Stimulated activated memory B cell treated with anti-CD40 and anti-IgM and Interleukin-4, amounts not matched to agents 10 μg/mL and 1 μg/mL and 100 μg/mL, for 72 hours (primary cell): ENCODE measurements at regions not wholly inside any gene's neighbourhood (a gene's known extent, or its start where the extent isn't known, plus 50 kb on each side); places are given as distances from the start of the nearest gene placed in this dataset.

Experiments used
- ATAC-seq: fragments of 150-1000 bp; cut with Tn5 transposase; 2 replicates; pipeline ENCODE4 v1.10.0; 2021
- H3K27ac Mint-ChIP-seq: one replicate; pipeline ENCODE4 v1.8.0; 2022; ENCODE audit warnings: mild to moderate bottlenecking, mixed read lengths
- H3K27me3 Mint-ChIP-seq: one replicate; pipeline ENCODE4 v1.8.0; 2022; ENCODE audit warnings: mixed read lengths
- H3K36me3 Mint-ChIP-seq: one replicate; pipeline ENCODE4 v1.8.0; 2022; ENCODE audit warnings: mixed read lengths
- H3K4me1 Mint-ChIP-seq: one replicate; pipeline ENCODE4 v1.8.0; 2022; ENCODE audit warnings: mixed read lengths
- H3K4me3 Mint-ChIP-seq: one replicate; pipeline ENCODE4 v1.8.0; 2022; ENCODE audit warnings: mild to moderate bottlenecking, moderate library complexity, mixed read lengths
- H3K9me3 Mint-ChIP-seq: one replicate; pipeline ENCODE4 v1.8.0; 2022; ENCODE audit warnings: mixed read lengths

- Mint-ChIP-seq H3K4me1 (no peaks in the 10 kb centered on the region), H3K9me3 (peaks cover 12% of the 10 kb centered on the region), H3K27me3 (peaks cover 24% of the 10 kb centered on the region), H3K4me3 (no peak overlapping the region), H3K27ac (no peak overlapping the region), H3K36me3 (peaks cover 15% of the 10 kb centered on the region)
- no peak for ATAC-seq
Measured at GRCh38 chr13:74388626-74389025, 254.4 kb upstream of the KLF12 start.

DNA sequence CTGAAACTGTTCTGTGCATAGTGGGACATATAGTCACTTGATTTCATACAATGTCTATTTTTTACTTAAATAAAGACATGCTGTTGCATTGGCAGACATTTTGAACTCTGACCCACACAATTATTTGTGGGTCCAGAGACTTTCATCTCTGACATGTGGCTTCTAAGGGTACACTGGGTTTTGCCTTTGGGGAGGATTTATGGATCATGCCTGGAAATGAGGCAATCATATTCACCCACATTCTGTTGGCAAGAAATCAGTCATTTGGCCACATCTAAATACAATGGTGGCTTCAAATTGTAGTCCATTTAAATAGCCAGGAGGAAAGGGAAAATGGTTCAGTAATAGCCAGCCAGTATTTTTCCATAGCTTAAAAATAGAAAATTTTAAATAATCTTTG is 238.3 kb upstream of the KLF12 start:
- no peaks in the 10 kb centered on the region for H3K36me3 Mint-ChIP-seq
- no peaks in the 10 kb centered on the region for H3K4me1 Mint-ChIP-seq
- H3K27me3 Mint-ChIP-seq = no peaks in the 10 kb centered on the region
- no peak overlapping the region for H3K4me3 Mint-ChIP-seq
- H3K9me3 Mint-ChIP-seq = no peaks in the 10 kb centered on the region
- ATAC-seq = no peak
- no peak overlapping the region for H3K27ac Mint-ChIP-seq

GRCh38 chr13:74367193-74367592 is 233.0 kb upstream of the KLF12 start:
- H3K27me3 Mint-ChIP-seq = no peaks in the 10 kb centered on the region
- H3K27ac Mint-ChIP-seq = no peak overlapping the region
- H3K4me1 Mint-ChIP-seq = no peaks in the 10 kb centered on the region
- no peaks in the 10 kb centered on the region for H3K36me3 Mint-ChIP-seq
- H3K4me3 Mint-ChIP-seq = no peak overlapping the region
- peaks cover 3% of the 10 kb centered on the region for H3K9me3 Mint-ChIP-seq
- ATAC-seq = no peak

DNA sequence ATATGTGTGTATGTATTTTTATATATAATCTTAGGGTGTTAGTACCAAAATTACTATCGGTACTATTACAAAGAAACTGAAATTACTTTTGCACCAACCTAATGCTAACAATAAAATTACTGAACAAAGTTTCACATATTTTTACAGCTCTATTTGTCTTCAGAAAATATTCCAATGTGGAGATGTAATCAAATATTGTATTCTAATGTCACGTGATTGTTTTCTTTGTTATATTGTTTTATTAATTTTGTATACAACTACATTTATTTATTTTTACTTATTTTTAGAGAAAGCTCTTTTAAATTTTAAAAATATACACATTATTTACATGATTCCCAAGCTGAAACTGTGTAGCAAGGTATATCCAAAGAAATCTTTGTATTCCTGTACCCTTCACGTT is 227.1 kb upstream of the KLF12 start:
- Mint-ChIP-seq H3K27ac (no peak overlapping the region), H3K9me3 (no peaks in the 10 kb centered on the region), H3K4me1 (no peaks in the 10 kb centered on the region), H3K27me3 (no peaks in the 10 kb centered on the region), H3K36me3 (no peaks in the 10 kb centered on the region), H3K4me3 (no peak overlapping the region)
- ATAC-seq = no peak

DNA sequence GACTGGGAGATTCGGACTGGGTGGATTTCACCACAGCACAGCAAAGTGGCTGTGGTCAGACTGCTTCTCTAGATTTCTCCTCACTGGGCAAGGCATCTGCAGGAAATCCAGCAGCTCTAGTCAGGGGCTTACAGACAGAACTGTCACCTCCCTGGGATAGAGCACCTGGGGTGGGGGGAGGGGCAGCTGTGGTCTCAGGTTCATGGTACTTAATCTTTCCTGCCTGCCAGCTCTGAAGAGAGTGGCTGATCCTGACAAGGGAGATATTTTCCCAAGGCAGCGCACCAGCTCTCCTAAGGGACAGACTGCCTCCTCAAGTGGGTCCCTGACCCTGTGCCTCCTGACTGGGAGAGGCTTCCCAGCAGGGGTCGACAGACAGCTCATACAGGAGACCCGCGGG is 212.8 kb upstream of the KLF12 start:
- Mint-ChIP-seq H3K27me3 (peaks cover 61% of the 10 kb centered on the region), H3K27ac (no peak overlapping the region), H3K36me3 (peaks cover 10% of the 10 kb centered on the region), H3K9me3 (peaks cover 7% of the 10 kb centered on the region), H3K4me3 (no peak overlapping the region), H3K4me1 (no peaks in the 10 kb centered on the region)
- ATAC-seq = no peak

- no peak overlapping the region for H3K27ac Mint-ChIP-seq
- H3K9me3 Mint-ChIP-seq = peaks cover 2% of the 10 kb centered on the region
- no peaks in the 10 kb centered on the region for H3K4me1 Mint-ChIP-seq
- no peaks in the 10 kb centered on the region for H3K36me3 Mint-ChIP-seq
- no peak overlapping the region for H3K4me3 Mint-ChIP-seq
- H3K27me3 Mint-ChIP-seq = peaks cover 6% of the 10 kb centered on the region
- no peak for ATAC-seq
Measured at GRCh38 chr13:74338341-74338740, 204.1 kb upstream of the KLF12 start.

DNA sequence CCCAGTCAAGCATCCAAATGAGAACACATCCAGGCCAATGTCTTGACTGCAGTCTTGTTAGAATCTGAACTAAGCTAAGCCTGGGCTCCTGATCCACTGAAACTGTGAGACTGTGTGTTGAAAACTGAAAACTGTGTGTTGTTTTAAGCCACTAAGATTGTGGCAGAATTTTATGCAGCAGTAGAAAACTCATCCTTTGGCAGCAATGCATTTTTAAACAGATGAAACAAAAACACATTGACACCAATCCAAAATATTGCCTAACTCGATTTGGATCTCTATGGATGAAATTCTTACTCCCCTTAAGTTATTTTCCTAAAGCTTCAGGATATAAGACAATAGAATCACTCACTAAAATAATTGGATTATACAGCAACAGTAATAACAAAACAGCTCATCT is 202.3 kb upstream of the KLF12 start:
- H3K36me3 Mint-ChIP-seq = no peaks in the 10 kb centered on the region
- H3K27me3 Mint-ChIP-seq = no peaks in the 10 kb centered on the region
- no peaks in the 10 kb centered on the region for H3K4me1 Mint-ChIP-seq
- no peaks in the 10 kb centered on the region for H3K9me3 Mint-ChIP-seq
- H3K4me3 Mint-ChIP-seq = no peak overlapping the region
- H3K27ac Mint-ChIP-seq = no peak overlapping the region
- ATAC-seq = no peak

- Mint-ChIP-seq H3K27me3 (no peaks in the 10 kb centered on the region), H3K27ac (no peak overlapping the region), H3K4me3 (no peak overlapping the region), H3K36me3 (no peaks in the 10 kb centered on the region), H3K4me1 (no peaks in the 10 kb centered on the region), H3K9me3 (no peaks in the 10 kb centered on the region)
- no peak for ATAC-seq
Measured at GRCh38 chr13:74335370-74335769, 201.2 kb upstream of the KLF12 start.

DNA sequence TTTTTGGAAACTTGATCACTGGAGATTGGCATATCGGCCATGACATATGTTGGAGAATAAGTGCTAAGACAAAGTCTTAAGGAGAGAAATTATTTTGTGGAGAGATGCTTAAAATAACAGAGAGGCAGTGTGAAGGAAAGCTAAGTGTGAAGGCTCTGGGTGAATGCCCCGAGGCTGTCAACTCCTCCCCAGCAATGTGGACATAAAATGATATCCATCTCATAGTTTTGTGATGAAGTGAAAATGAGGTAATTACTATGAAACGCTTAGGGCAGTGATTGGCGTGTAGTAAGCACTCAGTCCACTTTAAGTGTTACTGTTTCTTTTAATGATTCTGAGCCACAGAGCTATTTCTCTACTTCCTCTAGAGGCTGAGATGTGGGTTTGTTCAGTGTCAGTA is 195.8 kb upstream of the KLF12 start:
- Mint-ChIP-seq H3K27me3 (peaks cover 11% of the 10 kb centered on the region), H3K4me3 (no peak overlapping the region)

GRCh38 chr13:74325106-74325505 is 190.9 kb upstream of the KLF12 start:
- ATAC-seq = no peak
- H3K27ac Mint-ChIP-seq = no peak overlapping the region
- H3K27me3 Mint-ChIP-seq = peaks cover 11% of the 10 kb centered on the region
- no peaks in the 10 kb centered on the region for H3K9me3 Mint-ChIP-seq
- no peak overlapping the region for H3K4me3 Mint-ChIP-seq
- no peaks in the 10 kb centered on the region for H3K36me3 Mint-ChIP-seq
- H3K4me1 Mint-ChIP-seq = no peaks in the 10 kb centered on the region

More for the DNA sequence above, 195.8 kb upstream of the KLF12 start:
- no peaks in the 10 kb centered on the region for H3K4me1 Mint-ChIP-seq
- H3K36me3 Mint-ChIP-seq = no peaks in the 10 kb centered on the region
- ATAC-seq = no peak
- no peak overlapping the region for H3K27ac Mint-ChIP-seq
- no peaks in the 10 kb centered on the region for H3K9me3 Mint-ChIP-seq

- no peak for ATAC-seq
- H3K4me1 Mint-ChIP-seq = no peaks in the 10 kb centered on the region
- H3K27ac Mint-ChIP-seq = no peak overlapping the region
- no peaks in the 10 kb centered on the region for H3K36me3 Mint-ChIP-seq
- H3K4me3 Mint-ChIP-seq = no peak overlapping the region
- peaks cover 7% of the 10 kb centered on the region for H3K27me3 Mint-ChIP-seq
- no peaks in the 10 kb centered on the region for H3K9me3 Mint-ChIP-seq
Measured at GRCh38 chr13:74324338-74324737, 190.1 kb upstream of the KLF12 start.

GRCh38 chr13:74322562-74322961 is 188.4 kb upstream of the KLF12 start:
- no peak for ATAC-seq
- H3K27ac Mint-ChIP-seq = no peak overlapping the region
- no peak overlapping the region for H3K4me3 Mint-ChIP-seq
- no peaks in the 10 kb centered on the region for H3K4me1 Mint-ChIP-seq
- H3K27me3 Mint-ChIP-seq = no peaks in the 10 kb centered on the region
- H3K9me3 Mint-ChIP-seq = no peaks in the 10 kb centered on the region
- H3K36me3 Mint-ChIP-seq = no peaks in the 10 kb centered on the region

GRCh38 chr13:74320282-74320681 is 186.1 kb upstream of the KLF12 start:
- no peak for ATAC-seq
- H3K27me3 Mint-ChIP-seq = peaks cover 6% of the 10 kb centered on the region
- H3K36me3 Mint-ChIP-seq = no peaks in the 10 kb centered on the region
- no peaks in the 10 kb centered on the region for H3K9me3 Mint-ChIP-seq
- no peak overlapping the region for H3K27ac Mint-ChIP-seq
- no peak overlapping the region for H3K4me3 Mint-ChIP-seq
- no peaks in the 10 kb centered on the region for H3K4me1 Mint-ChIP-seq

GRCh38 chr13:74316547-74316946 is 182.3 kb upstream of the KLF12 start:
- no peak overlapping the region for H3K27ac Mint-ChIP-seq
- peaks cover 5% of the 10 kb centered on the region for H3K9me3 Mint-ChIP-seq
- no peak overlapping the region for H3K4me3 Mint-ChIP-seq
- no peak for ATAC-seq
- no peaks in the 10 kb centered on the region for H3K4me1 Mint-ChIP-seq
- H3K27me3 Mint-ChIP-seq = peaks cover 23% of the 10 kb centered on the region
- no peaks in the 10 kb centered on the region for H3K36me3 Mint-ChIP-seq

GRCh38 chr13:74306496-74306895 is 172.3 kb upstream of the KLF12 start:
- H3K27ac Mint-ChIP-seq = no peak overlapping the region

GRCh38 chr13:74305876-74306275 is 171.7 kb upstream of the KLF12 start:
- Mint-ChIP-seq H3K4me1 (no peaks in the 10 kb centered on the region), H3K27ac (no peak overlapping the region), H3K36me3 (peaks cover 7% of the 10 kb centered on the region), H3K4me3 (no peak overlapping the region), H3K9me3 (peaks cover 5% of the 10 kb centered on the region), H3K27me3 (peaks cover 9% of the 10 kb centered on the region)
- ATAC-seq = no peak

More at GRCh38 chr13:74306496-74306895, 172.3 kb upstream of the KLF12 start:
- peaks cover 7% of the 10 kb centered on the region for H3K36me3 Mint-ChIP-seq
- no peaks in the 10 kb centered on the region for H3K4me1 Mint-ChIP-seq
- H3K4me3 Mint-ChIP-seq = no peak overlapping the region
- ATAC-seq = no peak
- peaks cover 9% of the 10 kb centered on the region for H3K27me3 Mint-ChIP-seq
- H3K9me3 Mint-ChIP-seq = peaks cover 5% of the 10 kb centered on the region

DNA sequence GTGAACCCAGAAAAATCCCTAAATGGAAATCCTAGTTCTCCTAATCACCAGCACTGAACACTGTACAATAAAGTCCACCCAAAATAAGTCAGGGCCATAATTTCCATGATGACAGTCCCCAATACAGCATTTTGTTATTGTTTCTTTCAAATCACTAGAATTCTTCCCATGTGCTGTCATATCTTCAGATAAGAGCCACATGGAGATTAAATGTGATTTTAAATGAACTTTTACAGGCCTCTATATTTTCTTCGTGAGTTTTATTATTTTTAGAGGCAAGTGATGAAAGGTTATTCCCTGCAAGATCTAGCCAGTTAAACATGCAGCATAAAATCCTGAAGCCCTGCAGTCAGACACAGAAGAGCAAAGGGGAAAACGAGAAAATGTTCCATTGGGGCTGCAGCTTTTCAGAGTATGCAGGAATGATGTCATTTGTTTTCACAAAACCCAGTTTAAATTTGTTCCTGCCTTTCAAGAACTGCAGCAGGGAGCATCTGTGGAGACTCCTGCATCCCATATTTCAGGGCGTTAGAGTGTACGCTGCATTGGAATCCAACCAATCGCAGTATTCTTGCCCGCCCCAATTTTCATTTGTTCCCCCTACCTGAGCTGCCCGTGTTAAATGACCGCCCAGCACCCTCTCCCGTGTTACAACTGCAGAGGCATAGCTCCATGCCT is 167.2 kb upstream of the KLF12 start:
- H3K27ac Mint-ChIP-seq = no peak overlapping the region
- no peaks in the 10 kb centered on the region for H3K36me3 Mint-ChIP-seq
- no peaks in the 10 kb centered on the region for H3K27me3 Mint-ChIP-seq
- H3K4me3 Mint-ChIP-seq = no peak overlapping the region
- no peaks in the 10 kb centered on the region for H3K9me3 Mint-ChIP-seq
- peaks cover 13% of the 10 kb centered on the region for H3K4me1 Mint-ChIP-seq
- ATAC-seq = no peak
